ENCODE measurements at regions not wholly inside any gene's neighbourhood (a gene's known extent, or its start where the extent isn't known, plus 50 kb on each side); places are given as distances from the start of the nearest gene placed in this dataset.

DNA sequence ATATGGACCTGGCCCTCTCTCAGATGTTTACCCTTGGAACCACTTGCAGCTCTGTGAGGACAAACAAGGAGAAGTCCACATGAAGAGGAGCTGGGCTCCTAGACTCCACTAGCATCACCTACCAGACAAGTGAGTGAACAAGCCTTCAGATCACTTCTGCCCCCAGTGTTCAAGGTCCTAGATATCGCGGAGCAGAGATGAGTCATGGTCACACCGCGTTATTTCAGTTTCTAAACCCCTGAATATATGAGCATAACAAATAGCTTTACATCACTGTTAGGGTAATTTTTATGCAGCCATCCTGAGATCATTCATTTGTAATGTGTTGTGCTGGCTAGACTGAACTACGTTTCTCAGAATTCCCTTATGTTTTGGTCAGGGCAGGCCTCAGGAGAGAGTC is 77.0 kb upstream of the DAP start:
- Histone ChIP-seq H3K4me3 (no peak overlapping the region), H3K36me3 (no peaks in the 10 kb centered on the region), H3K4me1 (no peaks in the 10 kb centered on the region), H3K9me3 (no peaks in the 10 kb centered on the region), H3K27ac (no peak overlapping the region), H3K27me3 (peaks cover 4% of the 10 kb centered on the region)
- TF ChIP-seq POLR2A (IDR thresholded peaks at IDR 0.05) (no peak), POLR2AphosphoS5 (IDR thresholded peaks at IDR 0.05) (no peak), EP300 (IDR thresholded peaks at IDR 0.05) (no peak), CTCF (IDR thresholded peaks at IDR 0.05) (no peak)
- 95% methylated on average over 5 of the region's 5 CpGs for WGBS
- DNase-seq (ENCODE audit: low spot score in 2 of 2): no peak

DNA sequence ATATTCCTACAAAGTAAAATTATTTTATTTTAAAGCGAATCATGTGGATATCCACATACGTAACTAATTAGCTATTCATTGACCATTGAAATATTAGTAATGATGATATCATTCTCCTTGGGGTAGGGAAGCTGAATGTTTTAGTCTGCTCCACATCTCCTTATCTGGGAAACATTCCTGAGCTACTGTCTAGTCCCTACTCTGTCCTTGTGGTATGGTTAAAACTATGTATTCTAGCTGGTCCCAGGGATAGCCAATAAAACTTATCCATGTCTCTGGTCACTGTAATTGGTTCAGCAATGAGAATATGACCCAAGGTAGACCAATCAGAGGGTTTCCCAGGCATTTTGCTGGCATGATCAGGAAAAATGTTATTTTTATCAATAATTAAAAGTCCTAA is 76.0 kb upstream of the DAP start:
- 92% methylated on average over 2 of the region's 2 CpGs for WGBS
- DNase-seq (ENCODE audit: low spot score in 2 of 2): no peak
- H3K4me3 ChIP-seq: no peak overlapping the region
- H3K4me1 ChIP-seq: no peaks in the 10 kb centered on the region
- no peak for TF ChIP-seq POLR2AphosphoS5 (IDR thresholded peaks at IDR 0.05)
- TF ChIP-seq EP300 (IDR thresholded peaks at IDR 0.05): no peak
- no peak for TF ChIP-seq POLR2A (IDR thresholded peaks at IDR 0.05)
- TF ChIP-seq CTCF (IDR thresholded peaks at IDR 0.05): no peak
- no peaks in the 10 kb centered on the region for H3K36me3 ChIP-seq
- no peak overlapping the region for H3K27ac ChIP-seq
- H3K9me3 ChIP-seq: no peaks in the 10 kb centered on the region
- H3K27me3 ChIP-seq: peaks cover 4% of the 10 kb centered on the region

GRCh38 chr5:10834695-10835094 is 73.7 kb upstream of the DAP start:
- Histone ChIP-seq H3K9me3 (no peaks in the 10 kb centered on the region), H3K27me3 (peaks cover 4% of the 10 kb centered on the region), H3K36me3 (no peaks in the 10 kb centered on the region), H3K4me1 (no peaks in the 10 kb centered on the region), H3K4me3 (no peak overlapping the region), H3K27ac (no peak overlapping the region)
- WGBS: 97% methylated on average over 1 of the region's 1 CpG
- DNase-seq (ENCODE audit: low spot score in 2 of 2): no peak
- TF ChIP-seq EP300 (IDR thresholded peaks at IDR 0.05): no peak
- TF ChIP-seq POLR2A (IDR thresholded peaks at IDR 0.05): no peak
- TF ChIP-seq POLR2AphosphoS5 (IDR thresholded peaks at IDR 0.05): no peak
- no peak for TF ChIP-seq CTCF (IDR thresholded peaks at IDR 0.05)

- Histone ChIP-seq H3K36me3 (no peaks in the 10 kb centered on the region), H3K9me3 (no peaks in the 10 kb centered on the region), H3K27ac (no peak overlapping the region), H3K4me1 (no peaks in the 10 kb centered on the region), H3K27me3 (no peaks in the 10 kb centered on the region), H3K4me3 (no peak overlapping the region)
- WGBS: 38% methylated on average over 5 of the region's 5 CpGs
- DNase-seq (ENCODE audit: low spot score in 2 of 2): no peak
- TF ChIP-seq EP300 (IDR thresholded peaks at IDR 0.05): no peak
- TF ChIP-seq CTCF (IDR thresholded peaks at IDR 0.05): no peak
- TF ChIP-seq POLR2A (IDR thresholded peaks at IDR 0.05): no peak
- TF ChIP-seq POLR2AphosphoS5 (IDR thresholded peaks at IDR 0.05): no peak
Measured at GRCh38 chr5:10832987-10833386, 72.0 kb upstream of the DAP start.

DNA sequence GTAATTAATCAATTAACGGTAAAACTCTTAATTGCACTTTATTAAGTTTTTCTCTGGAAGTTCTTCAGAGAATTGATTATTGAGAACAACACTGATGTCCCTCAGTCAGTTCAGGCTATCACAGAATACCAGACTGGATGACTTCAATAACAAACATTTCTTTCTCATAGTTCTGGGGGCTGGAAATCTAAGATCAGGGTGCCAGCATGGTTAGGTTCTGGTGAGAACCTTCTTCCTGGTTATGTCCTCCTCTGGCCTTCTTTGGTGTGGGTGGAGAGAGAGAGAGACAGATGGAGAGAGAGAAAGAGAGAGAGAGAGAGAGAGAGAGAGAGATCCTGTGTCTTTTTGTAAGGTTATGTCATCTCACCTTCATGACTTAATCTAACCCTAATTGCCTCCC is 71.4 kb upstream of the DAP start:
- no peaks in the 10 kb centered on the region for H3K27me3 ChIP-seq
- WGBS: 94% methylated on average over 1 of the region's 1 CpG
- no peak overlapping the region for H3K4me3 ChIP-seq
- no peaks in the 10 kb centered on the region for H3K9me3 ChIP-seq
- DNase-seq (ENCODE audit: low spot score in 2 of 2): no peak
- no peak overlapping the region for H3K27ac ChIP-seq
- TF ChIP-seq EP300 (IDR thresholded peaks at IDR 0.05): no peak
- no peak for TF ChIP-seq POLR2AphosphoS5 (IDR thresholded peaks at IDR 0.05)
- no peak for TF ChIP-seq CTCF (IDR thresholded peaks at IDR 0.05)
- no peak for TF ChIP-seq POLR2A (IDR thresholded peaks at IDR 0.05)
- H3K36me3 ChIP-seq: no peaks in the 10 kb centered on the region
- no peaks in the 10 kb centered on the region for H3K4me1 ChIP-seq

Data from suprapubic skin (tissue), 4 donors.